ENCODE measurements at regions not wholly inside any gene's neighbourhood (a gene's known extent, or its start where the extent isn't known, plus 50 kb on each side); places are given as distances from the start of the nearest gene placed in this dataset.

GRCh38 chr10:128713874-128714570 lies 587.8 kb upstream of the MKI67 start:
- Histone ChIP-seq H3K4me1 (ENCODE audit: control insufficient read depth in 5 of 5, insufficient read depth in 5 of 5, low read length in 5 of 5) (peaks cover 0 to 9% (median 0%) of the 10 kb centered on the region in 5 donors), H3K27me3 (ENCODE audit: control insufficient read depth in 3 of 3, insufficient read depth in 3 of 3, low read length in 2 of 3) (peaks cover 0 to 3% (median 0%) of the 10 kb centered on the region in 3 donors), H3K36me3 (ENCODE audit: control insufficient read depth in 4 of 4, insufficient read depth in 4 of 4, low read length in 4 of 4) (no peaks in the 10 kb centered on the region), H3K9ac (ENCODE audit: insufficient read depth in 1 of 2, low read length in 2 of 2) (no peak overlapping the region), H3K27ac (ENCODE audit: low read depth in 1 of 2, low read length in 1 of 2) (no peak overlapping the region), H3K9me3 (ENCODE audit: control insufficient read depth in 4 of 4, insufficient read depth in 3 of 4, low read length in 3 of 4) (no peaks in the 10 kb centered on the region), H3K4me3 (no peak overlapping the region)
- TF ChIP-seq, protein P1, sequence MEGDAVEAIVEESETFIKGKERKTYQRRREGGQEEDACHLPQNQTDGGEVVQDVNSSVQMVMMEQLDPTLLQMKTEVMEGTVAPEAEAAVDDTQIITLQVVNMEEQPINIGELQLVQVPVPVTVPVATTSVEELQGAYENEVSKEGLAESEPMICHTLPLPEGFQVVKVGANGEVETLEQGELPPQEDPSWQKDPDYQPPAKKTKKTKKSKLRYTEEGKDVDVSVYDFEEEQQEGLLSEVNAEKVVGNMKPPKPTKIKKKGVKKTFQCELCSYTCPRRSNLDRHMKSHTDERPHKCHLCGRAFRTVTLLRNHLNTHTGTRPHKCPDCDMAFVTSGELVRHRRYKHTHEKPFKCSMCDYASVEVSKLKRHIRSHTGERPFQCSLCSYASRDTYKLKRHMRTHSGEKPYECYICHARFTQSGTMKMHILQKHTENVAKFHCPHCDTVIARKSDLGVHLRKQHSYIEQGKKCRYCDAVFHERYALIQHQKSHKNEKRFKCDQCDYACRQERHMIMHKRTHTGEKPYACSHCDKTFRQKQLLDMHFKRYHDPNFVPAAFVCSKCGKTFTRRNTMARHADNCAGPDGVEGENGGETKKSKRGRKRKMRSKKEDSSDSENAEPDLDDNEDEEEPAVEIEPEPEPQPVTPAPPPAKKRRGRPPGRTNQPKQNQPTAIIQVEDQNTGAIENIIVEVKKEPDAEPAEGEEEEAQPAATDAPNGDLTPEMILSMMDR (IDR thresholded peaks at IDR 0.05; ENCODE audit: control extremely low read depth, extremely low read depth) = no peak
- 86 to 87% methylated on average over 6 of the region's 6 CpGs for WGBS, 2 donors
- ATAC-seq (ENCODE audit: insufficient read depth, low FRiP score) = no peak
- peak; percentile 34 to 76 (median 70) for DNase-seq

GRCh38 chr10:128714644-128715415 lies 588.6 kb upstream of the MKI67 start:
- Histone ChIP-seq H3K4me3 (no peak overlapping the region), H3K36me3 (ENCODE audit: control insufficient read depth in 4 of 4, insufficient read depth in 4 of 4, low read length in 4 of 4) (no peaks in the 10 kb centered on the region), H3K27ac (ENCODE audit: low read depth in 1 of 2, low read length in 1 of 2) (no peak overlapping the region), H3K9ac (ENCODE audit: insufficient read depth in 1 of 2, low read length in 2 of 2) (no peak overlapping the region), H3K9me3 (ENCODE audit: control insufficient read depth in 4 of 4, insufficient read depth in 3 of 4, low read length in 3 of 4) (no peaks in the 10 kb centered on the region), H3K27me3 (ENCODE audit: control insufficient read depth in 3 of 3, insufficient read depth in 3 of 3, low read length in 2 of 3) (no peaks in the 10 kb centered on the region), H3K4me1 (ENCODE audit: control insufficient read depth in 5 of 5, insufficient read depth in 5 of 5, low read length in 5 of 5) (peaks cover 0 to 9% (median 0%) of the 10 kb centered on the region in 5 donors)
- DNase-seq (no peak), ATAC-seq (ENCODE audit: insufficient read depth, low FRiP score) (no peak)
- 79 to 85% methylated on average over 12 of the region's 12 CpGs for WGBS, 2 donors
- TF ChIP-seq, protein P1 (IDR thresholded peaks at IDR 0.05; ENCODE audit: control extremely low read depth, extremely low read depth) = no peak

DNA sequence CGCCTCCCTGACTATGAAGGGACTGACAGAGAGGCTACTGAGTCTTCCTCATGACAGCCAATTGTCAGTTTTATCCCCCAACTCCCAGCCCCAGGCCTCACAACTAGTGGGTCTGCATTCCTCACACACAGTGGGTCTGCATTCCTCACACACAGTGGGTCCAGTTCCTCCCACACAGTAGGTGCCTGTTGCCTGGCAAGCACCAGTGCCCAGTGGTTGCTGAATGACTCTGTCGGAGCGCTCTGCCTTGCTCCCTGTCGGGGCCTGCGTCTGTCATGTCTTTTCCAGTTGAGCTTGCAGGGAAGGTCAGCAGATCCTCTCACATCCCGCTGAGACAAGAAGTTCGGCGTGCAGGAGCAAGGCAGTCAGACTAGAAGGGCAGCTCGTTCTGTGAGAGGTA lies 590.0 kb upstream of the MKI67 start:
- Histone ChIP-seq H3K4me3 (no peak overlapping the region), H3K27me3 (ENCODE audit: control insufficient read depth in 3 of 3, insufficient read depth in 3 of 3, low read length in 2 of 3) (no peaks in the 10 kb centered on the region), H3K4me1 (ENCODE audit: control insufficient read depth in 5 of 5, insufficient read depth in 5 of 5, low read length in 5 of 5) (peaks cover 0 to 9% (median 0%) of the 10 kb centered on the region in 5 donors), H3K9me3 (ENCODE audit: control insufficient read depth in 4 of 4, insufficient read depth in 3 of 4, low read length in 3 of 4) (no peaks in the 10 kb centered on the region), H3K36me3 (ENCODE audit: control insufficient read depth in 4 of 4, insufficient read depth in 4 of 4, low read length in 4 of 4) (no peaks in the 10 kb centered on the region), H3K27ac (ENCODE audit: low read depth in 1 of 2, low read length in 1 of 2) (no peak overlapping the region), H3K9ac (ENCODE audit: insufficient read depth in 1 of 2, low read length in 2 of 2) (no peak overlapping the region)
- TF ChIP-seq, protein P1 (IDR thresholded peaks at IDR 0.05; ENCODE audit: control extremely low read depth, extremely low read depth) = no peak
- ATAC-seq (ENCODE audit: insufficient read depth, low FRiP score) = no peak
- no peak for DNase-seq
- WGBS, 2 donors = 76 to 89% methylated on average over 9 of the region's 9 CpGs

All from lung (tissue), 11 donors.